Uterus (tissue), 3 donors: ENCODE measurements at regions not wholly inside any gene's neighbourhood (a gene's known extent, or its start where the extent isn't known, plus 50 kb on each side); places are given as distances from the start of the nearest gene placed in this dataset.

Experiments used
- DNase-seq, 2 donors: peaks; one replicate each; pipeline ENCODE4 v3.0.0-alpha.2; 2019 to 2020
- H3K27ac ChIP-seq, 2 donors: fragments of 200-600 bp; sonication (generic); 1 replicate in 1 of 2; 2 replicates in 1 of 2; pipeline ENCODE4 v1.5.1; 2016 to 2018
- H3K27me3 ChIP-seq, 2 donors: fragments of 200-600 bp; sonication (generic); one replicate each; pipeline ENCODE4 v1.5.1; 2018 to 2019; ENCODE audit warnings: control low read depth in 1 of 2
- H3K36me3 ChIP-seq, 2 donors: fragments of 200-600 bp; sonication (generic); one replicate each; pipeline ENCODE4 v1.5.1; 2019; ENCODE audit warnings: control low read depth in 1 of 2
- H3K4me1 ChIP-seq, 2 donors: fragments of 200-600 bp; sonication (generic); one replicate each; pipeline ENCODE4 v1.5.1; 2018 to 2019; ENCODE audit warnings: control low read depth in 1 of 2
- H3K4me3 ChIP-seq, 2 donors: fragments of 200-600 bp; sonication (generic); 1 replicate in 1 of 2; 2 replicates in 1 of 2; pipeline ENCODE4 v1.5.1; 2018 to 2019; ENCODE audit warnings: mild to moderate bottlenecking in 1 of 2
- H3K9me3 ChIP-seq, 2 donors: fragments of 200-600 bp; sonication (generic); one replicate each; pipeline ENCODE4 v1.5.1; 2019; ENCODE audit warnings: control low read depth in 1 of 2
- POLR2A ChIP-seq, 2 donors: fragments of 450-650 bp; IDR thresholded peaks; one replicate each; pipeline ENCODE4 v1.6.1; 2016; ENCODE audit warnings: antibody characterized with exemption in 2 of 2, mild to moderate bottlenecking in 1 of 2, moderate library complexity in 1 of 2
- intact Hi-C: fragments of 100-400 bp; cut with DNase I; formaldehyde crosslinking; loops from one replicate; pipeline ENCODE4 v1.15.1; 2023; ENCODE audit warnings: low total_unique reads
- TF ChIP-seq, protein P1 (sequence below), 4 experiments: fragments of 200-600 bp in 2 of 4; fragments of 450-650 bp in 2 of 4; sonication (generic) in 2 of 4; IDR thresholded peaks; one replicate each; pipeline ENCODE4 v1.5.1; 2016 to 2019; ENCODE audit warnings: antibody characterized with exemption in 4 of 4, mild to moderate bottlenecking in 2 of 4, moderate library complexity in 1 of 4
- donor health status: DM: yes; HTN: yes; CAD: no.

DNA sequence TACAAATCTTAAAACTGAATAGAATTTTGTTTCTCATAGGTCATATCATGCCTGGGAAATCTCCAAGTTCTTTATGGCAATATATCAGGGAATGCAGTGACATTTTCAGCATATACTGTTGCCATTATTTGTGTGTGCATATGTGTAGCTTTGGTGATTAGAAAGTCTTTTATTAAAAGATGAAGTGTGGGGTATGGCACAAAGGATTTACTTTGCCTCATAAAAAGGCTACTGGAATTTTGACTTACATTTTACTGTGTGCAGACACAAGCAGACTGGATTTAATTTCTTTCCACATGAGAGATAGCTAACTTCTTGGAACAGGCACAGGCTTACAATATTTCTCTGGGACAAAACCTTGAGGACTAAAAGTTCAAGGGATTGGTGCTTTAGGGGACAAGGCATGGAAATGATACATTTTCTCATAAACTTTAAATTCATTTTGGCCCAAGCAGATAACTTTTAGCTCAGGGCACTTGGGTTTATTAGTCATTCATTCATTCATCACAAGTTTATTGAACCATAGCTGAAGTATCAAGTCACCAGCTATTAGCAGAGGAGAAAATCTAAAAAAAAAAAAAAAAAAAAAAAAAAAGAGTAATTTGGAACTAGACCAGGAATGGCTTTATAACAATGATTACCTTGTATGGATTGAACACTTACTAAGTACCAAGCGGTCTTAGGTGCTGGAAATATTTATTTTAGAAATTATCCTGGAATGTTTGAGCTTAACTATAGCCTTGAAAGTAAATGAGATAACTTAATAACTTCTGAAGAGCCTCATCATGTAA is 191.5 kb downstream of the SLIT2 start:
- intact Hi-C loops: no loop called here
- no peaks in the 10 kb centered on the region for H3K36me3 ChIP-seq
- no peak for TF ChIP-seq POLR2A (IDR thresholded peaks at IDR 0.05)
- TF ChIP-seq, protein P1, sequence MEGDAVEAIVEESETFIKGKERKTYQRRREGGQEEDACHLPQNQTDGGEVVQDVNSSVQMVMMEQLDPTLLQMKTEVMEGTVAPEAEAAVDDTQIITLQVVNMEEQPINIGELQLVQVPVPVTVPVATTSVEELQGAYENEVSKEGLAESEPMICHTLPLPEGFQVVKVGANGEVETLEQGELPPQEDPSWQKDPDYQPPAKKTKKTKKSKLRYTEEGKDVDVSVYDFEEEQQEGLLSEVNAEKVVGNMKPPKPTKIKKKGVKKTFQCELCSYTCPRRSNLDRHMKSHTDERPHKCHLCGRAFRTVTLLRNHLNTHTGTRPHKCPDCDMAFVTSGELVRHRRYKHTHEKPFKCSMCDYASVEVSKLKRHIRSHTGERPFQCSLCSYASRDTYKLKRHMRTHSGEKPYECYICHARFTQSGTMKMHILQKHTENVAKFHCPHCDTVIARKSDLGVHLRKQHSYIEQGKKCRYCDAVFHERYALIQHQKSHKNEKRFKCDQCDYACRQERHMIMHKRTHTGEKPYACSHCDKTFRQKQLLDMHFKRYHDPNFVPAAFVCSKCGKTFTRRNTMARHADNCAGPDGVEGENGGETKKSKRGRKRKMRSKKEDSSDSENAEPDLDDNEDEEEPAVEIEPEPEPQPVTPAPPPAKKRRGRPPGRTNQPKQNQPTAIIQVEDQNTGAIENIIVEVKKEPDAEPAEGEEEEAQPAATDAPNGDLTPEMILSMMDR (IDR thresholded peaks at IDR 0.05): no peak
- H3K27me3 ChIP-seq: no peaks in the 10 kb centered on the region
- H3K4me1 ChIP-seq: peaks cover 0 to 6% of the 10 kb centered on the region in 2 donors
- no peaks in the 10 kb centered on the region for H3K9me3 ChIP-seq
- H3K27ac ChIP-seq: peak overlapping the region; percentile 28 to 33
- H3K4me3 ChIP-seq: no peak overlapping the region
- DNase-seq: no peak

DNA sequence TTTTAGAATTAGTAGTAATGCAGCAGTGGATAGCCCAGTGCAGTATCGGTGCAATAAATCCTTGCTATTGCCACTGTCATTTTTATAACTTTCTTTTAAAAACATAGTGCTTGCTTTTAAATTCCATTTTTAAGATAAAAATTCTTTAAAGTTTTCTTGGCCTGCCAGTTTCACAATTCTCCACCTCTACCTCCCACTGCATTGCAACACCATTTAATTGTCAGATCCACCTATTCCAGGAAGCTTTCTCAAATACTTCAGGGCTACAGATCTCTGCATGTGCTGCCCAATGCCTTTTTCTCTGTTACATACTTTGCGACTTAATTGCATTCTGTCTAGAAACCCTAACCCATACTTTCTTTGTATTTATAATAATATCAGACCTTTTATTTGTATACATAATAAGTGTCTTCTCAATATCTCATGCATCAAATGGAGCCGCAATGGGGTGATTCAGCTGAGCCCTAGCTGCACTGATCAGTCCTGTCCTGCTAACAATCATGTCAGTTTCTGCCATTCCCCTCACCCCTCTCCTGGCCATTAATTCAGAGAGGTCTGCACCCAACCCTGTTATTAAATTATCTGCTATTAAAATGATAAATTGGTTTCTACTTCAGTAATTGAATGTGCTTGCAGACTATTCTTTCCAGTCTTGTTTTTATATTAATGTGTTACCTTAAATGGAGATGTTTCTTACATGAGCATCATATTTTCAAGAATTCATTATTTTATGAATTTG is 193.1 kb downstream of the SLIT2 start:
- TF ChIP-seq, protein P1 (IDR thresholded peaks at IDR 0.05): no peak
- TF ChIP-seq POLR2A (IDR thresholded peaks at IDR 0.05): no peak
- H3K36me3 ChIP-seq: no peaks in the 10 kb centered on the region
- DNase-seq: no peak
- H3K9me3 ChIP-seq: no peaks in the 10 kb centered on the region
- no peaks in the 10 kb centered on the region for H3K27me3 ChIP-seq
- intact Hi-C loops: no loop called here
- peaks cover 0 to 6% of the 10 kb centered on the region in 2 donors for H3K4me1 ChIP-seq
- no peak overlapping the region for H3K4me3 ChIP-seq
- peak overlapping the region in 1 of 2 donors; percentile 33 for H3K27ac ChIP-seq

DNA sequence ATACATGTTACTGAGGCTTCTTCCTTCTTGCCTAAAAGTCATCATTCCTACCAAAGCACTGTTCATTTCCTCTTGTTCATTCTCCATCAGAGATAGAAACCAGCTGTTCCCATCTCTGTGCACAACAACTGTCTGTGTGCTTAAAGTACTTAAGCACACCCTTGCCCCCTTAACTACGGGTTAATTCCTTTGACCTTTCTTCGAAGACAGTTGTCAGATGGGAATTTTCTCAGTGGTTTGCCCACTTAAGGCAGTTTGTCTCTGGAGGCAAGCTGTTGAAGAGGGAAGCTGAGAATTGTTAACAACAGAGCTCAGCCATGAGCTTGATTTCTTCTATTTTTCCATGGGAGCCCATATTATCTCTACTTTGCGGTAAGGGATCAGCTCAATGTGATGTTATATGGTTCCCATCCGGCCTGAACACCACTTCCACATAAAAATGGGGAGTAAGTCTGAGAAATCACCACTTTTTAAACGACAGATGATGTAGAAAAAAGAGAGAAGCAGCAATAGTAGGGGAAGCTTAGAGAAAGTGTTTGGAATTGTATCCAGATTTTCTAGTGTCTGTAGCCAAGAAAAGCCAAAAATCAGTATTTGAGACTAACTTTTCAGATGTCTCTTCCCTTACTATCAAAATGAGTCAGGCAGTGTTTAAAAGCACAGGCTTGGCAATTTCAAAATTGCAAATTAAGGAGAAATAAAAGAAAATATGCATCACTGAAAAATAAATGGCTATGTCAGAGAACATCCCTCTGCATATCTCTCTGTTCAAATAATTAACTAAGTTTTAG is 194.4 kb downstream of the SLIT2 start:
- H3K4me1 ChIP-seq: peaks cover 0 to 6% of the 10 kb centered on the region in 2 donors
- no peak for DNase-seq
- no peaks in the 10 kb centered on the region for H3K27me3 ChIP-seq
- intact Hi-C loops: no loop called here
- no peaks in the 10 kb centered on the region for H3K36me3 ChIP-seq
- no peaks in the 10 kb centered on the region for H3K9me3 ChIP-seq
- peak overlapping the region; percentile 50 for H3K27ac ChIP-seq
- TF ChIP-seq POLR2A (IDR thresholded peaks at IDR 0.05): no peak
- TF ChIP-seq, protein P1 (IDR thresholded peaks at IDR 0.05): no peak
- no peak overlapping the region for H3K4me3 ChIP-seq

DNA sequence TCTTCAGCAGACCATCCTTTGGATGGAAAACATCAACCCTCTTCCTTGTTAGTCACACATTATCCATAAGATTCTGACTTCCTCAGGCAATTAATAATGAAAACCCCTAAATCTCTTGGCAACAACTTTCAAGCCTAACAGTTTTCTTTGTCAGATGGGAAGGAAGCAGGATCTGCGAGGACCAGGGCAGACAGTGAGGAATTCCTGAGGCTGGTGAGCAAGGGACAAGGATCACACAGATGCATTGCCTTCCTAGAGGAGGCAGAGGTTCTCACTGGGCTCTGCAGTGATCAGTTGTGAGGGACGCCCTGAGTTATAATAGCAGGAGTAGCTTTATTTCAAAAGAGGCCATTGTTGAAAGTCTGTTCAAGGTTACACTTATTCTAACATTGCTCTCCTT is 195.4 kb downstream of the SLIT2 start:
- DNase-seq: no peak
- H3K27me3 ChIP-seq: no peaks in the 10 kb centered on the region
- no peak overlapping the region for H3K27ac ChIP-seq
- no peaks in the 10 kb centered on the region for H3K9me3 ChIP-seq
- H3K36me3 ChIP-seq: no peaks in the 10 kb centered on the region
- intact Hi-C loops: no loop called here
- no peak overlapping the region for H3K4me3 ChIP-seq
- TF ChIP-seq POLR2A (IDR thresholded peaks at IDR 0.05): no peak
- TF ChIP-seq, protein P1 (IDR thresholded peaks at IDR 0.05): no peak
- H3K4me1 ChIP-seq: peaks cover 0 to 6% of the 10 kb centered on the region in 2 donors
